H1 (cell line): ENCODE measurements at regions not wholly inside any gene's neighbourhood (a gene's known extent, or its start where the extent isn't known, plus 50 kb on each side); places are given as distances from the start of the nearest gene placed in this dataset.

Source experiments
- CTCF ChIA-PET: fragments of 300-600 bp; sonication (Branson Sonifier 250); formaldehyde crosslinking; loops from one replicate; lab custom pipeline; 2021; ENCODE audit not compliant: partially characterized antibody; lab: Charles Lee
- POLR2A ChIA-PET: fragments of 300-600 bp; sonication (Branson Sonifier 250); formaldehyde crosslinking; loops from one replicate; lab custom pipeline; 2021; ENCODE audit warnings: inconsistent platforms; ENCODE audit not compliant: partially characterized antibody; lab: Charles Lee
- DNase-seq, 2 experiments: peaks; one replicate each; pipeline versions ENCODE4 v3.0.0 to v3.0.0-alpha.2; 2010 to 2022; ENCODE audit warnings: low spot score in 2 of 2, low read depth in 1 of 2, mixed read lengths in 1 of 2
- FAIRE-seq: peaks from 2 replicates; lab custom pipeline; 2011; peaks lifted over from hg19 to GRCh38; lab: Jason Lieb, UNC
- H2AFZ ChIP-seq: 2 replicates; pipeline ENCODE4 v1.8.1; 2012; ENCODE audit warnings: low read length, inconsistent platforms
- H2AK5ac ChIP-seq: 2 replicates; pipeline ENCODE4 v1.6.1; 2013; ENCODE audit warnings: low read depth, low read length
- H2BK120ac ChIP-seq: replicated peaks from 2 replicates; pipeline ENCODE3; 2013; ENCODE audit warnings: low read depth, low read length, inconsistent platforms
- H2BK12ac ChIP-seq: 2 replicates; pipeline ENCODE4 v1.6.1; 2013; ENCODE audit warnings: low read depth, low read length
- H2BK15ac ChIP-seq: 2 replicates; pipeline ENCODE4 v1.6.1; 2013; ENCODE audit warnings: low read length
- H2BK20ac ChIP-seq: 2 replicates; pipeline ENCODE4 v1.6.1; 2013; ENCODE audit warnings: low read length
- H2BK5ac ChIP-seq: 2 replicates; pipeline ENCODE4 v1.6.1; 2013; ENCODE audit warnings: low read depth, low read length
- H3K14ac ChIP-seq: 2 replicates; pipeline ENCODE4 v1.6.1; 2013; ENCODE audit warnings: inconsistent platforms; ENCODE audit not compliant: insufficient read length
- H3K18ac ChIP-seq: 2 replicates; pipeline ENCODE4 v1.6.1; 2013; ENCODE audit warnings: low read length; ENCODE audit errors: extremely low read depth
- H3K23ac ChIP-seq: 2 replicates; pipeline ENCODE4 v1.6.1; 2013; ENCODE audit warnings: inconsistent platforms; ENCODE audit not compliant: insufficient read length
- H3K23me2 ChIP-seq: 2 replicates; pipeline ENCODE4 v1.6.1; 2013; ENCODE audit warnings: low read depth, low read length
- H3K27ac ChIP-seq: 2 replicates; pipeline ENCODE4 v1.6.1; 2011; ENCODE audit warnings: low read depth, low read length, inconsistent platforms
- H3K27me3 ChIP-seq, 4 experiments: replicated peaks in 1 of 4; 1 replicate in 1 of 4; 2 replicates in 3 of 4; pipeline versions ENCODE4 v1.6.1 to v1.8.1; 2011 to 2013; ENCODE audit warnings: low read length in 3 of 4, mild to moderate bottlenecking in 3 of 4, inconsistent platforms in 2 of 4, mixed read lengths in 2 of 4, moderate library complexity in 1 of 4; ENCODE audit not compliant: control insufficient read depth in 3 of 4, insufficient read depth in 3 of 4; ENCODE audit errors: extremely low read depth in 1 of 4
- H3K36me3 ChIP-seq, 4 experiments: 2 replicates each; pipeline versions ENCODE4 v1.6.1 to v1.8.1; 2011 to 2013; ENCODE audit warnings: mild to moderate bottlenecking in 4 of 4, low read length in 3 of 4, moderate library complexity in 2 of 4, control low read depth in 1 of 4, inconsistent platforms in 1 of 4; ENCODE audit not compliant: insufficient read depth in 4 of 4, control insufficient read depth in 2 of 4
- H3K4ac ChIP-seq: replicated peaks from 2 replicates; pipeline ENCODE3; 2013; ENCODE audit warnings: low read length, low read depth, mixed read lengths, inconsistent platforms; ENCODE audit not compliant: insufficient read length
- H3K4me1 ChIP-seq, 4 experiments: replicated peaks in 1 of 4; 1 replicate in 1 of 4; 2 replicates in 3 of 4; pipeline versions ENCODE4 v1.6.1 to v1.8.1; 2011 to 2013; ENCODE audit warnings: low read length in 3 of 4, inconsistent platforms in 2 of 4, mixed read lengths in 1 of 4; ENCODE audit not compliant: insufficient read depth in 4 of 4, control insufficient read depth in 3 of 4
- H3K4me2 ChIP-seq, 2 experiments: 2 replicates each; pipeline versions ENCODE4 v1.6.1 to v1.8.1; 2011 to 2013; ENCODE audit warnings: low read depth in 2 of 2, low read length in 2 of 2, control low read depth in 1 of 2, inconsistent platforms in 1 of 2, mild to moderate bottlenecking in 1 of 2; ENCODE audit not compliant: insufficient read depth in 1 of 2
- H3K4me3 ChIP-seq, 4 experiments: fragments of 200-600, 300-600 bp in 1 of 4; sonication (generic), shearing (Covaris generic), sonication (Bioruptor Twin) in 1 of 4; 2 replicates each; pipeline versions ENCODE4 v1.5.1 to v1.8.1; 2011 to 2016; ENCODE audit warnings: low read length in 4 of 4, low read depth in 3 of 4, control low read depth in 2 of 4, inconsistent platforms in 2 of 4, mild to moderate bottlenecking in 2 of 4, mixed read lengths in 1 of 4, moderate library complexity in 1 of 4; ENCODE audit not compliant: insufficient read depth in 2 of 4; ENCODE audit errors: extremely low read depth in 1 of 4
- H3K56ac ChIP-seq: replicated peaks from 2 replicates; pipeline ENCODE3; 2013; ENCODE audit warnings: low read depth, mild to moderate bottlenecking, mixed read lengths, low read length, inconsistent platforms; ENCODE audit not compliant: insufficient read length
- H3K79me1 ChIP-seq: 2 replicates; pipeline ENCODE4 v1.6.1; 2013; ENCODE audit warnings: low read depth, low read length, control low read depth
- H3K79me2 ChIP-seq, 2 experiments: 2 replicates each; pipeline versions ENCODE4 v1.6.1 to v1.8.1; 2012 to 2013; ENCODE audit warnings: low read length in 2 of 2, mild to moderate bottlenecking in 2 of 2, inconsistent platforms in 1 of 2; ENCODE audit not compliant: insufficient read depth in 2 of 2, control insufficient read depth in 1 of 2
- H3K9ac ChIP-seq, 4 experiments: replicated peaks in 1 of 4; 1 replicate in 1 of 4; 2 replicates in 3 of 4; pipeline versions ENCODE4 v1.6.1 to v1.8.1; 2011 to 2013; ENCODE audit warnings: low read depth in 3 of 4, low read length in 3 of 4, control low read depth in 2 of 4, mild to moderate bottlenecking in 2 of 4, moderate library complexity in 2 of 4, inconsistent platforms in 1 of 4; ENCODE audit errors: extremely low read depth in 1 of 4
- H3K9me3 ChIP-seq, 2 experiments: 2 replicates each; pipeline versions ENCODE4 v1.6.1 to v1.8.1; 2012 to 2013; ENCODE audit warnings: mild to moderate bottlenecking in 2 of 2, moderate library complexity in 2 of 2, control low read depth in 1 of 2, inconsistent platforms in 1 of 2, low read depth in 1 of 2, low read length in 1 of 2, mixed read lengths in 1 of 2; ENCODE audit not compliant: insufficient read depth in 2 of 2
- H4K20me1 ChIP-seq, 2 experiments: replicated peaks in 1 of 2; 2 replicates each; pipeline versions ENCODE3 to v1.8.1; 2011 to 2013; ENCODE audit warnings: inconsistent platforms in 2 of 2, low read length in 2 of 2, mild to moderate bottlenecking in 1 of 2; ENCODE audit not compliant: insufficient read depth in 2 of 2, control insufficient read depth in 1 of 2
- H4K5ac ChIP-seq: 2 replicates; pipeline ENCODE4 v1.6.1; 2013; ENCODE audit warnings: low read length, low read depth, mixed read lengths, inconsistent platforms; ENCODE audit not compliant: insufficient read length
- H4K8ac ChIP-seq: 2 replicates; pipeline ENCODE4 v1.8.0; 2013; ENCODE audit warnings: mild to moderate bottlenecking, moderate library complexity, low read length, inconsistent platforms; ENCODE audit not compliant: insufficient read depth; ENCODE audit errors: extremely low read depth
- H4K91ac ChIP-seq: replicated peaks from 2 replicates; pipeline ENCODE3; 2013; ENCODE audit warnings: low read length, mixed read lengths, inconsistent platforms; ENCODE audit not compliant: insufficient read length
- BCL11A ChIP-seq, 2 experiments: IDR thresholded peaks; one replicate each; pipeline ENCODE4 v1.6.1; 2011; ENCODE audit warnings: low read depth in 2 of 2, low read length in 2 of 2, mild to moderate bottlenecking in 2 of 2
- E2F6 ChIP-seq: IDR thresholded peaks from 2 replicates; pipeline ENCODE4 v1.6.1; 2012; ENCODE audit warnings: inconsistent platforms
- GTF2F1 ChIP-seq: IDR thresholded peaks from 2 replicates; pipeline ENCODE4 v1.6.1; 2012; ENCODE audit warnings: low read depth, low read length, improper control_type of control experiment, borderline replicate concordance
- JUN ChIP-seq: IDR thresholded peaks from 2 replicates; pipeline ENCODE4 v1.6.1; 2011; ENCODE audit warnings: low read depth, mild to moderate bottlenecking, improper control_type of control experiment, low read length
- JUND ChIP-seq: IDR thresholded peaks from 2 replicates; pipeline ENCODE4 v1.6.1; 2011; ENCODE audit warnings: mild to moderate bottlenecking, improper control_type of control experiment, low read length
- MAX ChIP-seq: IDR thresholded peaks from 2 replicates; pipeline ENCODE4 v1.6.1; 2012; ENCODE audit warnings: inconsistent platforms
- POU5F1 ChIP-seq: IDR thresholded peaks from 2 replicates; pipeline ENCODE4 v1.6.1; 2011; ENCODE audit warnings: low read depth, mild to moderate bottlenecking, low read length, moderate library complexity
- RAD21 ChIP-seq, 2 experiments: IDR thresholded peaks in 1 of 2; conservative IDR thresholded peaks in 1 of 2; 2 replicates each; pipeline ENCODE4 v1.6.1; 2011; ENCODE audit warnings: low read depth in 2 of 2, low read length in 2 of 2, improper control_type of control experiment in 1 of 2, inconsistent platforms in 1 of 2, mild to moderate bottlenecking in 1 of 2, moderate library complexity in 1 of 2
- RBBP5 ChIP-seq: IDR thresholded peaks from 2 replicates; pipeline ENCODE4 v1.7.1; 2012; ENCODE audit warnings: low read depth, mild to moderate bottlenecking, inconsistent platforms, low read length, moderate library complexity, borderline replicate concordance
- SIX5 ChIP-seq: IDR thresholded peaks from 2 replicates; pipeline ENCODE4 v1.6.1; 2011; ENCODE audit warnings: mild to moderate bottlenecking, low read depth, low read length
- SP4 ChIP-seq: IDR thresholded peaks from 2 replicates; pipeline ENCODE4 v1.6.1; 2012; ENCODE audit warnings: low read length, inconsistent platforms
- TBP ChIP-seq: IDR thresholded peaks from 2 replicates; pipeline ENCODE4 v1.6.1; 2011; ENCODE audit warnings: low read depth, low read length, improper control_type of control experiment
- TEAD4 ChIP-seq: IDR thresholded peaks from 2 replicates; pipeline ENCODE4 v1.6.1; 2012; ENCODE audit warnings: low read depth, low read length, inconsistent platforms, mixed read lengths
- WGBS, 2 experiments: shearing (Covaris generic) in 1 of 2; methylation state at CpG; one replicate each; pipeline versions ENCODE4 v1.1.6 to v1.1.7; 2013 to 2015; ENCODE audit warnings: low lambda C conversion rate in 2 of 2, mixed read lengths in 2 of 2, inconsistent platforms in 1 of 2, low coverage in 1 of 2, missing lambda C conversion rate in 1 of 2; ENCODE audit not compliant: insufficient replicate concordance in 2 of 2, insufficient coverage in 1 of 2, insufficient read length in 1 of 2; ENCODE audit errors: extremely low coverage in 1 of 2, missing lambda C conversion rate in 1 of 2; 5-methylcytosine and 5-hydroxymethylcytosine counted together

- H2BK12ac ChIP-seq = no peak overlapping the region
- no peak overlapping the region for H2BK20ac ChIP-seq
- no peak overlapping the region for H3K4ac ChIP-seq
- no peak overlapping the region for H2AFZ ChIP-seq
- no peak overlapping the region for H2AK5ac ChIP-seq
- H3K79me2 ChIP-seq = no peaks in the 10 kb centered on the region
- H3K4me1 ChIP-seq = peaks cover 0 to 6% (median under 1%) of the 10 kb centered on the region in 4 experiments; a peak in 3 of 7 replicates
- no peaks in the 10 kb centered on the region for H4K20me1 ChIP-seq
- no peak overlapping the region for H3K23ac ChIP-seq
- no peak overlapping the region for H2BK15ac ChIP-seq
- no peak overlapping the region for H3K4me2 ChIP-seq
- H3K27ac ChIP-seq = no peak overlapping the region
- H3K9me3 ChIP-seq = no peaks in the 10 kb centered on the region
- no peaks in the 10 kb centered on the region for H3K27me3 ChIP-seq
- H3K9ac ChIP-seq = no peak overlapping the region
- no peak overlapping the region for H3K4me3 ChIP-seq
- no peak overlapping the region for H4K91ac ChIP-seq
- H4K5ac ChIP-seq = no peak overlapping the region
- no peak overlapping the region for H3K18ac ChIP-seq
- DNase-seq (peak in 1 of 2 experiments; percentile 8), FAIRE-seq (no peak)
- ChIA-PET POLR2A (no interaction called here), CTCF (interaction anchor here (7.2 kb wide), 1 partner anchor 12 kb away, joined by 139 read pairs; no protein-coding TSS in a partner anchor)
- 78% methylated on average over 7 of the region's 7 CpGs; no CpG with 5 or more reads in 1 of the 2 experiments for WGBS, 2 experiments
- H2BK5ac ChIP-seq = no peak overlapping the region
- no peak overlapping the region for H3K56ac ChIP-seq
- no peaks in the 10 kb centered on the region for H3K36me3 ChIP-seq
- no peak overlapping the region for H2BK120ac ChIP-seq
- H4K8ac ChIP-seq = no peak overlapping the region
- no peak overlapping the region for H3K14ac ChIP-seq
- no peaks in the 10 kb centered on the region for H3K23me2 ChIP-seq
- no peaks in the 10 kb centered on the region for H3K79me1 ChIP-seq
- TF ChIP-seq GTF2F1 (no peak), SP4 (no peak), SIX5 (no peak), RBBP5 (no peak), RAD21 (IDR thresholded peaks at IDR 0.05 in 1 of 2, conservative IDR thresholded peaks at IDR 0.05 in 1 of 2; ENCODE audit: low read depth in 2 of 2, low read length in 2 of 2) (no peak), TBP (no peak), JUN (no peak), MAX (no peak), TEAD4 (no peak), POU5F1 (no peak), E2F6 (no peak), JUND (no peak), BCL11A (IDR thresholded peaks at IDR 0.05; ENCODE audit: low read depth in 2 of 2, low read length in 2 of 2) (no peak)
These were observed 347.2 kb downstream of the MATN1 start for GRCh38 chr1:30376054-30376697.
